GM12878 (cell line): ENCODE measurements at regions not wholly inside any gene's neighbourhood (a gene's known extent, or its start where the extent isn't known, plus 50 kb on each side); places are given as distances from the start of the nearest gene placed in this dataset.

Experiments
- ATAC-seq: fragments of 200-7000 bp; cut with Tn5 transposase; 3 replicates; pipeline ENCODE4 v1.9.1; 2020; ENCODE audit warnings: mild to moderate bottlenecking, moderate library complexity
- BruUV-seq: library from RNA; stranded (reverse); fragments of 400-500 nt; replicated peaks from 2 replicates; lab custom pipeline; 2021; lab: Mats Ljungman, UMichigan
- CTCF ChIA-PET: fragments of 300-600 bp; sonication (Branson Sonifier 250); formaldehyde crosslinking; extraction: SDS; loops from one replicate; lab custom pipeline; 2021; ENCODE audit warnings: inconsistent platforms; lab: Yijun Ruan, JAX
- POLR2A ChIA-PET: fragments of 350-600 bp; formaldehyde crosslinking; extraction: SDS; loops from one replicate; lab custom pipeline; 2021; ENCODE audit warnings: inconsistent platforms; lab: Charles Lee
- RAD21 ChIA-PET: fragments of 300-600 bp; sonication (Branson Sonifier 250); formaldehyde crosslinking; loops from one replicate; lab custom pipeline; 2023; ENCODE audit warnings: antibody characterized with exemption; ENCODE audit not compliant: unreplicated experiment; lab: Charles Lee
- SMC1A ChIA-PET: fragments of 300-600 bp; sonication (Branson Sonifier 250); formaldehyde crosslinking; loops from one replicate; lab custom pipeline; 2023; ENCODE audit not compliant: unreplicated experiment, uncharacterized antibody; lab: Charles Lee
- DNase-seq: peaks from one replicate; pipeline ENCODE4 v3.0.0-alpha.2; 2011; ENCODE audit warnings: low read depth, low spot score
- FAIRE-seq: peaks from 3 replicates; lab custom pipeline; 2011; peaks lifted over from hg19 to GRCh38; lab: Jason Lieb, UNC
- H2AFZ ChIP-seq: 2 replicates; pipeline ENCODE4 v1.6.0; 2011; ENCODE audit warnings: low read depth, low read length, control low read depth; ENCODE audit not compliant: control insufficient read depth
- H3K27ac ChIP-seq: 2 replicates; pipeline ENCODE4 v1.5.1; 2011; ENCODE audit warnings: control low read depth; ENCODE audit not compliant: control insufficient read depth, insufficient read depth
- H3K27me3 ChIP-seq, 2 experiments: replicated peaks in 1 of 2; 2 replicates each; pipeline versions ENCODE4 v1.6.0 to v1.6.1; 2011; ENCODE audit warnings: low read length in 1 of 2; ENCODE audit not compliant: control insufficient read depth in 2 of 2, insufficient read depth in 2 of 2
- H3K36me3 ChIP-seq, 2 experiments: 2 replicates each; pipeline ENCODE4 v1.5.1; 2011; ENCODE audit warnings: low read length in 1 of 2; ENCODE audit not compliant: control insufficient read depth in 2 of 2, insufficient read depth in 2 of 2
- H3K4me1 ChIP-seq: 2 replicates; pipeline ENCODE4 v1.6.1; 2011; ENCODE audit warnings: mild to moderate bottlenecking, low read length, moderate library complexity, mixed read lengths; ENCODE audit not compliant: control insufficient read depth, insufficient read depth
- H3K4me2 ChIP-seq: 2 replicates; pipeline ENCODE4 v1.6.0; 2011; ENCODE audit warnings: control low read depth; ENCODE audit not compliant: control insufficient read depth, insufficient read depth
- H3K4me3 ChIP-seq: fragments of 200-600 bp; sonication (generic); 2 replicates; pipeline ENCODE4 v1.5.1; 2016
- H3K79me2 ChIP-seq: 2 replicates; pipeline ENCODE4 v1.6.0; 2011; ENCODE audit warnings: low read length; ENCODE audit not compliant: control insufficient read depth, insufficient read depth
- H3K9ac ChIP-seq: 2 replicates; pipeline ENCODE4 v1.8.0; 2011; ENCODE audit warnings: low read length, control low read depth, mixed read lengths; ENCODE audit not compliant: control insufficient read depth, insufficient read depth
- H3K9me3 ChIP-seq: replicated peaks from 3 replicates; pipeline ENCODE4 v1.5.1; 2011; ENCODE audit warnings: mild to moderate bottlenecking, low read length; ENCODE audit not compliant: control insufficient read depth, insufficient read depth
- H4K20me1 ChIP-seq: 2 replicates; pipeline ENCODE4 v1.6.0; 2011; ENCODE audit not compliant: control insufficient read depth, insufficient read depth
- CREB1 ChIP-seq: IDR thresholded peaks from 2 replicates; pipeline ENCODE4 v1.6.1; 2012; ENCODE audit warnings: low read depth, mild to moderate bottlenecking, inconsistent platforms
- DPF2 ChIP-seq: fragments of 450-650 bp; IDR thresholded peaks from 2 replicates; pipeline ENCODE4 v1.6.1; 2017; ENCODE audit warnings: mild to moderate bottlenecking
- ELK1 ChIP-seq: IDR thresholded peaks from 2 replicates; pipeline ENCODE4 v1.6.1; 2012; ENCODE audit warnings: low read depth, low read length, improper control_type of control experiment
- FOS ChIP-seq: IDR thresholded peaks from 3 replicates; pipeline ENCODE4 v1.6.1; 2011; ENCODE audit warnings: borderline replicate concordance; ENCODE audit not compliant: insufficient read length; ENCODE audit errors: extremely low read depth
- HSF1 ChIP-seq: fragments of 150-350 bp; IDR thresholded peaks from 2 replicates; pipeline ENCODE4 v1.6.1; 2014; ENCODE audit warnings: mild to moderate bottlenecking, low read depth, low read length
- JUND ChIP-seq: IDR thresholded peaks from 2 replicates; pipeline ENCODE4 v1.6.1; 2012; ENCODE audit warnings: low read depth, mild to moderate bottlenecking, low read length, improper control_type of control experiment, moderate library complexity
- KLF5 ChIP-seq: fragments of 450-650 bp; IDR thresholded peaks from 2 replicates; pipeline ENCODE4 v1.6.1; 2014; ENCODE audit warnings: mild to moderate bottlenecking; ENCODE audit not compliant: partially characterized antibody
- NFXL1 ChIP-seq: fragments of 450-650 bp; IDR thresholded peaks from 2 replicates; pipeline ENCODE4 v1.6.1; 2017; ENCODE audit warnings: antibody characterized with exemption, mild to moderate bottlenecking, borderline replicate concordance
- RBBP5 ChIP-seq: fragments of 200-600 bp; sonication (generic); conservative IDR thresholded peaks from 2 replicates; pipeline ENCODE4 v1.6.1; 2016
- SKIL ChIP-seq: fragments of 450-650 bp; IDR thresholded peaks from 2 replicates; pipeline ENCODE4 v1.6.1; 2017; ENCODE audit warnings: mild to moderate bottlenecking, low read depth, inconsistent platforms; ENCODE audit not compliant: poor library complexity, severe bottlenecking
- SUPT20H ChIP-seq: IDR thresholded peaks from 2 replicates; pipeline ENCODE4 v1.6.1; 2011; ENCODE audit warnings: low read depth, mild to moderate bottlenecking, low read length, moderate library complexity, borderline replicate concordance; ENCODE audit not compliant: control insufficient read depth
- TCF12 ChIP-seq: IDR thresholded peaks from 2 replicates; pipeline ENCODE4 v1.6.1; 2011; ENCODE audit warnings: low read depth, mild to moderate bottlenecking, low read length
- WGBS: methylation state at CpG from one replicate; pipeline ENCODE4 v1.1.6; 2016; ENCODE audit warnings: low lambda C conversion rate; ENCODE audit not compliant: insufficient replicate concordance, insufficient coverage; ENCODE audit errors: missing lambda C conversion rate; 5-methylcytosine and 5-hydroxymethylcytosine counted together
- in situ Hi-C: fragments of 300-500 bp; cut with MboI; formaldehyde crosslinking; loops from 9 replicates; pipeline ENCODE4 v1.14.3; 2018; ENCODE audit warnings: mixed read lengths
- intact Hi-C: fragments of 100-400 bp; cut with micrococcal nuclease; formaldehyde crosslinking; loops from one replicate; pipeline ENCODE4 v1.14.2; 2022; ENCODE audit not compliant: unreplicated experiment

GRCh38 chr13:90047600-90047999 is 1299.9 kb upstream of the MIR17HG start:
- RAD21 ChIA-PET = no interaction called here

More at GRCh38 chr13:90047600-90047999, 1299.9 kb upstream of the MIR17HG start:
- no peak overlapping the region for H2AFZ ChIP-seq
- H3K27ac ChIP-seq = no peak overlapping the region
- no peaks in the 10 kb centered on the region for H4K20me1 ChIP-seq
- no peaks in the 10 kb centered on the region for H3K79me2 ChIP-seq
- BruUV-seq = no TSS peak
- no peak overlapping the region for H3K9ac ChIP-seq
- TF ChIP-seq FOS (no peak), NFXL1 (no peak), SUPT20H (no peak), CREB1 (no peak), JUND (no peak), DPF2 (no peak), RBBP5 (no peak), TCF12 (no peak), KLF5 (no peak), ELK1 (no peak), SKIL (no peak), HSF1 (no peak)
- ChIA-PET CTCF (no interaction called here), SMC1A (no interaction called here), POLR2A (no interaction called here)
- no peak for FAIRE-seq
- H3K9me3 ChIP-seq = no peaks in the 10 kb centered on the region
- in situ Hi-C loops = no loop called here
- DNase-seq = no peak
- no peaks in the 10 kb centered on the region for H3K27me3 ChIP-seq
- H3K4me2 ChIP-seq = no peak overlapping the region
- no peaks in the 10 kb centered on the region for H3K4me1 ChIP-seq
- intact Hi-C loops = no loop called here
- H3K36me3 ChIP-seq = no peaks in the 10 kb centered on the region
- H3K4me3 ChIP-seq = no peak overlapping the region
- ATAC-seq = no peak
- WGBS = 28% methylated on average over 2 of the region's 2 CpGs
